ENCODE measurements at regions not wholly inside any gene's neighbourhood (a gene's known extent, or its start where the extent isn't known, plus 50 kb on each side); places are given as distances from the start of the nearest gene placed in this dataset.
"Not testable (repeated sequence)": the region's sequence is repeated elsewhere in the genome, so short reads cannot be mapped to it uniquely, and the experiment has no call there.

- DNase-seq = no peak
Measured at GRCh38 chr2:133888621-133889219, 320.5 kb upstream of the NCKAP5 start.

- no peak for DNase-seq
Measured at GRCh38 chr2:133892352-133892913, 324.2 kb upstream of the NCKAP5 start.

- DNase-seq = no peak
Measured at GRCh38 chr2:133894429-133894828, 326.2 kb upstream of the NCKAP5 start.

- DNase-seq = not testable (repeated sequence)
Measured at GRCh38 chr2:133897838-133898237, 329.6 kb upstream of the NCKAP5 start.

GRCh38 chr2:133900909-133901308, 332.6 kb upstream of the NCKAP5 start:
- DNase-seq = no peak

DNA sequence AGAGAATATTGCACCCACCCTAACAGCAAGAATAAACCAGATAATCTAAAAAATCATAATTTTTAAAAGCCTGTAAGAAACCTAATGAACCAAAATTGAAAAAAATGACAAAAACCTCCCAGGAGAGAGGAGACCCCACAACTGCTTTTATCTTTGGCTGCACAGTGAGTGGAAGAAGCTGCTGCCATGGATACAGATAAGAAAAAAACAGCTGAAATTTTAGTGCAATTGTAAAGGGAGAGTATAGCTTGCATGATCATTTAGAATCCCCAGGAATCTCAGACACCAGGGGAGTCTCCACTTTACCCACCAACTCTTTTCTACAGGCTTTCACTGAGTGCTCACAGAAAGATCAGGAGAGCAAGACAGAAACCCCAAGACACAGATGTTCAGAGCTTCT, 338.1 kb upstream of the NCKAP5 start:
- DNase-seq = no peak

DNA sequence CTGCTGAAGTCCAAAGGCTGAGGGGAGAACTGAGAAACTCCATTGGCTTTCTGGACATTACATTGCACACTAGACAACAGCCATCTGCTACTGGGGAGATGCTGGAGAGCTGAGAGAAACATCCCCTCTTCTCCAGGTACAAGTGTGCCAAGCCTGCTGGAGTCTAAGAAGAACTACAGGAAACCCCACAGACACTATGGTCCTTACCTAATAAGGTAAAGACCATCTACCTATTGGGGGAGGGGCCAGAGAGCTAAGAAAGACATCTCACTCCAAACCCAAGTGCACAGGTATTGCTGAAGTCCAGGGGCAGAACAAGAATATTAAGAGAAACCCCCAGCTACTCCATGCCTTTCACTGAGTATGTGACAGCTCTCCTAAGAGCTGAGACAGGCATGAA, 338.7 kb upstream of the NCKAP5 start:
- DNase-seq = peak; percentile 4

DNA sequence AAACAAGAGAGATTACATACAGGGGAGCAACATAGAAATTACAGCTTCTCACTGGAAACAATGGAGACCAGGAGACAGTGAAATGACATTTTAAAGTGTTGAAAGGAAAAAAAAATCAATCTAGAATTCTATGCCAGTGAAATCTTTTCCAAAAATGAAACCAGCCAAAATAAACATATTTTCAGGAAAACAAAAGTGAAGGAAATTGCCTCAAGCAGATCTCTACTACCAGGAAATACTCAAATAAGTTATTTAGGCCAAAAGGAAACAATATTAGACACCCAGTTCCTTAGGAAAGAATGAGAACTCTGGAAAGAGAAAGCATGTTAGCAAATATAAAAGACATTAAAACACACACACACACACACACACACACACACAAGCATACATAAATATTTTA, 339.9 kb upstream of the NCKAP5 start:
- no peak for DNase-seq

DNA sequence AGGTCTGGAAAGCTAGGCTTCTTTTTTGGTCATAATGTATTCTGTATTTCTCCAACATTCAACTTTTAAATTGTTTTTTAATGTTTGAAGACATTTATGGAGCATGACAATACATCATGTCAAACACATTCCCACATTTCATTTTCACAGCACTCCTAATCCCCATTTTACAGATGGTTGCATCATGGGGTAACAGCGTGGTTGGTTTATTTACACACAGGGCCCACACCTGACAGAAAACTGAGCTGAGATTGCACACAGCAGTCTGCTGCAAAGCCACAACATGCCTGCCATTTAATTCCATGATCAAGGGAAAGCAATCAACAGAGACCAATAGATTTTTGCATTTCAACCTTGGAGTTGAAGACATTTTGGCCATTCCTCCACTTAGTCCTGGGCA, 335.7 kb upstream of the MGAT5 start:
- DNase-seq = no peak

DNA sequence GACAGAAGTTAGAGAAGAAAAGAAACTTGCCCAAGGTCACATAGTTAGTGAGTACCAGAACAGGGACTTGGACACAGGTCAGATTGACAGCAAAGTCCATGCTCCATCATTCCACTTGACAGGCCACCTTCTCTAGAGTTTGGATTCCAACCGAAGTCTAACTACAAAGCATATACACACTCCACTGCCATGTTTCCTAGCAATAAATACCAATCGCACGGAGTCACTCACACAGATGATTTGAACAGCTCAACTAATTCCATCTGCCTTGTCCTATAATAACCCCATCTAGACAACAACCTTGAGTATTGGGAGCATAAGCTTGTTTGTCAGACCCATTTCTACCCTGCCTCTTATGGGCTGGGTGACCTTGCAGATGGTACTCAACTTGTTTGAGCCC, 334.6 kb upstream of the MGAT5 start:
- DNase-seq = no peak

- DNase-seq = no peak
Measured at GRCh38 chr2:133927894-133928293, 326.0 kb upstream of the MGAT5 start.

DNA sequence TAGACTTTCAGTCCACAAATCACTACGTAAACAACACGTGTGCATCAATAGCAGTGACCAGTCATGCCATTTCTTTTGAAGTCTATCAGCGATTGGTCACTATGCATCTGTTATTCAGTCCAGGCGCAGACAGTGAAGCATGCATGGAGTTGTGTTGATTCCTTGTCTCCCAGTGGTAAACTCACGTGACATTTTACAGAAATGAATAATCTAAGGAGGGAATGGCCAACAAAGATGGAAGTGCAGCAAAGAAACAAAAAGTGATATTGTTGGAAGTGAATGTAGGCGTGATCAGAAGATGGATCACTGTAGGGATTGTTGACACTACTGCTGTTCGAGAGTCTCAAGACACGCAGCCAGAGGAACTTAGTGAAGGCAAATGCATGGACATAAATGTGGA, 317.8 kb upstream of the MGAT5 start:
- no peak for DNase-seq

GRCh38 chr2:133936601-133937000, 317.3 kb upstream of the MGAT5 start:
- DNase-seq = no peak

DNA sequence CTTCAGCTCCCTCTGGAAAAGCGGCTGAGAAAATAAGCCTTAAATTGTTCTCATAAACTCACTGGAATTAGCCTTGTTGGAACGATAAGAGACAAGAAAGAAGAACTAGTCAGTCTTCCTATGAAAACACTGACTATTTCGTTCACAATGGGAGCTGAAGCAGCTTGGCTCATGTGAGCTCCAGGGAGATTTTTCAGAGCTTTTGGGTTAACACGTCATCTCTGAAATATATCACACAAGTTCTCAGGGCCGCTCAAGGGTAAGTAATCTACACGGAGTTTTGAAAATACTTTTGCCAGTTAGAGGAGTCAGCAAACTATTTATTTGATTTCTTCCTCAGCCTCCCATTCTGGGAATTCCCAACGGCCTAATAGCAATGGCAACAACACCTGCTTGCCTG, 316.2 kb upstream of the MGAT5 start:
- DNase-seq = no peak

DNA sequence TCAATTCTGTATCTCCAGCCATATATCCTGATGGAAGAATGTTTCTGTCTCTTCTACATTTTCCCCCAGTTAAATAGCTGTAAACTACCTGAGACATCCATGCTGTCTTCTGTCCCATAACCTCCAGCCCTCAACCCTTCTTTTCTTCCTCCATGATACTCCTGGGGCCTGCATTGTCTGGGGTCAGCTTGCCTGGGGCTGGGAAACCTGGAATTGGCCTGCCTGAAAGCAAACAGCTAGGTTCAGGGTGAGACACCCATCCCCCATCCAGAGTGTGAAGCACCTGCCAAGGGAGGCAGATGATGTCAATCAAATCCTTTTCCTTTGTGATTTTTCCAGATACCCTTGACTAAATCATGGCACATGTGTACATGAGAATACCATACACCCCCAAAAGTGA, 313.7 kb upstream of the MGAT5 start:
- peak; percentile 10 for DNase-seq

DNA sequence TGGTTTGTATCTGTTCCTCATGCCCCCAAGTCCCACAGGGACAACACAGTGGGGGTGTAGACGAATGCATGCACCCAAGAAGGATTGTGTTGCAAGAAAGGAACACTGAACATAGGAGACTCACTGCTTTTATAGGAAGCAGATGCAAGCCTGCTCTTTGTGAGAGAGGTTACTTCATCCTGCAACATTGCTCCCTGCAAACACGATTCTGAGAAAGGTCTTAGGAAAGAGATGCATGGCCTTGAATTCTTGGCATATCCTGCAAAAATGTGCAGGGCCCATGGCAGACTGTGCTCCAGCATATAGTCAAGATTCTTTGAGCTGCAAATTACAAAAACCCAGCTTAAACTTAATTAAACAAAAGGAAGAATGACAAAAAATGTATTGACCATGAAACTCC, 312.2 kb upstream of the MGAT5 start:
- no peak for DNase-seq

- no peak for DNase-seq
Measured at GRCh38 chr2:133942398-133942797, 311.5 kb upstream of the MGAT5 start.

GRCh38 chr2:133943108-133943507, 310.8 kb upstream of the MGAT5 start:
- no peak for DNase-seq

- DNase-seq = no peak
Measured at GRCh38 chr2:133945089-133945488, 308.8 kb upstream of the MGAT5 start.

DNA sequence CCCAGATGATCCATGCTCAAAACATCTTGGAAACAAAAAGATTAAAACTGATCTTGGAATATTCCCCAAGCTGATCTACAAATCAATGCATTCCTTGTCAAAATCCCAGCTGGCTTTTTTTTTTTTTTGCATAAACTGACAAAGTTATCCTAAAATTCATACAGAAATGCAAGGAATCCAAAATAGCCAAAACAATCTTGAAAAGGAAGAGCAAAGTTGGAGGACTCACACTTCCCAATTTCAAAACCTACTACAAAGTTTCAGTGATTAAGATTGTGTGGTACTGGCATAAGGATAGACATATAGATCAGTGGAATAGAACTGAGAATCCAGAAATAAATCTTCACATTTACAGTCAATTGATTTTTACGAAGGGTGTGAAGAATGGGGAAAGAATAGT, 306.8 kb upstream of the MGAT5 start:
- no peak for DNase-seq

DNA sequence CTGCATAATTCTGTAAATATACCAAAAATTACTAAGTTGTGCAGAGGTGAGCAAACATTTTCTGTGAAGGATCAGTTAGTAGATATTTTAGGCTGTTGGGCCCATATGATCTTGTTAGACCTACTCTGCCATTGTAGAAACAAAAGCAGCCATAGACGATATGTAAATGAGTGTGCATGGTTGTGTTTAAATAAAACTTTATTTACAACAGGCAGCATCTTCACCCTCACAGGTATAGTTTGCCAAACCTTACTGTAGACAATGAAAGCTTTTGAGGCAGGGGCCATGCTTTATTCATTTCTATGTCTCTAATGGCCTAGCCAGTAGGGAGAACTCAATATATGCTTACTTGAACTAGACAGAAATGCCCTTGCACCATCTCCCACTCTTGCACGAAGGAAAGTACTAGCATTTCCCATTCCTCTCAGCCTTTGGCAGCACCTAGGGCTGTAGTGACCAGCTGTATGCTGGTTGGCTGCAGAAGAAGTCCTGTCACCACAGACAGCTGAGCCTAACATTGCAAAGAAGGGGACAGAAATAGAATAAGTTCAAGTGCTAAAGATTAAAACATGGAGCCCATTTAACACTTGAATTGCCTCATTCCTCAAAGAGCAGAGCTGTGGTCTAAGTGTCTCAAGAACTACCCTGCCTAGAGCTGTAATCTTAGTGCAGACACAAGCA, 305.1 kb upstream of the MGAT5 start:
- DNase-seq = no peak

DNA sequence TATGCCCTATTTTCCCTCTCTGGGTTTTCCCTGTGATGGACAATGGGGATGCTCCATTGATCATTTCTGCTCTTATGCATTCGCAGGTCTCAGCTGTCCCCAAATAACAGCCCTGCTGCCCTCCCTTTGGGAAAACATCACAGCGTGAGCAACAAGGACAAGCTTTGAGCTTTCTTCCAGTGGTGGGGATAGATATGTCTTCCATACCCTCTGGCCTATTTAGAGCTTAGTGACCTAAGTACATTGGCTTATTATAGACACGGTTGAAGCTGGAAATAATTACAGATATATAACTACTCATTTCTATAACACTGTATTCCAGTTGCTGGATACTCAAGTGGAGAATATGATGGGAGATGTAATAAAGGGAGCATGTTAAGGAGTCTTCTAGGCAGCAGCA, 304.3 kb upstream of the MGAT5 start:
- no peak for DNase-seq

DNA sequence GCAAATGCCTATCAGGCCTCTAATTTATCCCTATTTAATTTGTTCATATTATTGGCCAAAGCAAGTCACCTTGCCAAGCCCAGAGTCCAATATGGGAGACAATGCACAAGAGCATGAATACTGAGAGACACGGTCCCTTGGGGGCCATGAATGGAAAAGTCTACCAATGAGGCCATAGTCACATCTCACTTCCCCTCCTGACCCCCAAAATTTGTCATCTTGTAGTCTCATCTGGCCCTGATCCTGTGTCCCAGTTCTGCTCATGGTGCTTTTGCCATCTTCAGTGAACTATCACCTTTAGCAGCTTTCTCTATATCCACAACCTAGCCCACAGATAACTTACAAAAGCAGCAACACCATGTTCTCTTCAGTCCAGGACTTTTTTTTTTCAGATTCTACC, 302.7 kb upstream of the MGAT5 start:
- no peak for DNase-seq

GRCh38 chr2:133952420-133952819, 301.5 kb upstream of the MGAT5 start:
- no peak for DNase-seq

- DNase-seq = no peak
Measured at GRCh38 chr2:133952896-133953295, 301.0 kb upstream of the MGAT5 start.

Measured in DMS53 (cell line).